ENCODE measurements at regions not wholly inside any gene's neighbourhood (a gene's known extent, or its start where the extent isn't known, plus 50 kb on each side); places are given as distances from the start of the nearest gene placed in this dataset.
A peak's percentile ranks its signal among the peaks of the same experiment; 100 is the strongest.

DNA sequence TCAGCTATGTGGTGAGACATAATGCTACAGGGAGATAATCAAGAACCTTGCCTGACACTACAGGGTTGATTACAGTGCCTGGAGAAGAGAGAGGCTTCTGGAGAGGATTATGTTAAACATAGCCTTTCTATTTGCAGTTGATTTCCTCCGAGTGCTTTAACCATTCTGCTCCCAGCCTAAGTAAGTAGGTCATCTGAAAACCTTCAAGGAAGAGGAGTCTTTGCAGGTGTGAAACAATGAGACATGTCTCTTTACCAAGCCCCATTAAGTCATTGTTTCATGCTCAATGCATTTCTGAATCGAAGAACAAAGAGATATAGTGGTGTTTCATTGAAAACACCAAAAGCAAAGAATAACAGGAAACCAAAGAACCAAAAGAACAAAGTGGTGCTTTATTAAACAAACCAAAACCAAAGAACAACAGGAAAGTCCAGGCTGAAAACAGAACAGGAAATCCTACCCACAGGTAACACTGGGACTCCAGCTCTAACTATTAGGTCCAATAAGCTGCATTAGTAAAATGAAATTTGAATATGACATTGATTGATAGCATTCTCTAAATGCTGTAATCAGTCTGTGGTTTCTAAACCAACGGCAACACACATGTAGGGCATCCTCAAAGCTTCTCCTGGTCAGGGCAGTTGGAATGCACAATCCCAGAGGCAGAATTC lies 113.3 kb upstream of the SPATA31D4 start (continued):
- TF ChIP-seq ATF7 (IDR thresholded peaks at IDR 0.05; ENCODE audit: low read depth) (peak; percentile 81), USF2 (IDR thresholded peaks at IDR 0.05; ENCODE audit: borderline replicate concordance, low read depth, low read length) (no peak), PAX5 (IDR thresholded peaks at IDR 0.05; ENCODE audit: borderline replicate concordance, low read depth, low read length) (no peak), IKZF2 (IDR thresholded peaks at IDR 0.05) (peak in 1 of 2 experiments; percentile 25; a peak in 1 of 4 replicates), SPI1 (IDR thresholded peaks at IDR 0.05; ENCODE audit: borderline replicate concordance, insufficient read depth, low read depth, low read length) (no peak), EP300 (IDR thresholded peaks at IDR 0.05; ENCODE audit: borderline replicate concordance in 1 of 2, control insufficient read depth in 1 of 2, low read depth in 2 of 2, low read length in 2 of 2) (peak in 1 of 2 experiments; percentile 47; a peak in 1 of 4 replicates), RUNX3 (IDR thresholded peaks at IDR 0.05; ENCODE audit: low read length) (peak; percentile 77)

DNA sequence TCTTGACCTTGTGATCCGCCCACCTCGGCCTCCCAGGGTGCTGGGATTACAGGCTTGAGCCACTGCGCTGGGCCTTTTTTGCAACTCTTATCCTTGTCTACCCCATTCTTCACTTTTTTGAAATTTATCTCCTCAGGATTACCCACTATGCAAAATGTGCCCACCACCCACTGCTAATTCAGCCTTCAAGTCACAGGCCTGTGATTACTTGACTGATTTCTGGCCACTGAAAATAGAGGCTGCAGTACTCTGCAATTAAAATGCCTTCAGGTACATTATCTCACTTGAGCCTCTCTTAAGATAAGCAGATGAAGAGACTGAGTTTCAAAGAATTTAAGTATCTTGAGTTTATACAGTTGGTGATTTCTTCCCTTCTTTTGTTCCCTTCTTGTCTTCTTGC lies 112.4 kb upstream of the SPATA31D4 start:
- TF ChIP-seq TBL1XR1 (IDR thresholded peaks at IDR 0.05; ENCODE audit: low read depth, low read length) = no peak
- no peak for TF ChIP-seq USF1 (IDR thresholded peaks at IDR 0.05; ENCODE audit: borderline replicate concordance, extremely low read length, insufficient read depth, low read depth, low read length)
- TF ChIP-seq RELB (IDR thresholded peaks at IDR 0.05; ENCODE audit: low read depth) = no peak
- no peak for TF ChIP-seq IKZF2 (IDR thresholded peaks at IDR 0.05)
- TF ChIP-seq CBX3 (IDR thresholded peaks at IDR 0.05; ENCODE audit: borderline replicate concordance, low read depth) = no peak
- TF ChIP-seq SPI1 (IDR thresholded peaks at IDR 0.05; ENCODE audit: borderline replicate concordance, insufficient read depth, low read depth, low read length) = no peak
- TF ChIP-seq, protein P1, sequence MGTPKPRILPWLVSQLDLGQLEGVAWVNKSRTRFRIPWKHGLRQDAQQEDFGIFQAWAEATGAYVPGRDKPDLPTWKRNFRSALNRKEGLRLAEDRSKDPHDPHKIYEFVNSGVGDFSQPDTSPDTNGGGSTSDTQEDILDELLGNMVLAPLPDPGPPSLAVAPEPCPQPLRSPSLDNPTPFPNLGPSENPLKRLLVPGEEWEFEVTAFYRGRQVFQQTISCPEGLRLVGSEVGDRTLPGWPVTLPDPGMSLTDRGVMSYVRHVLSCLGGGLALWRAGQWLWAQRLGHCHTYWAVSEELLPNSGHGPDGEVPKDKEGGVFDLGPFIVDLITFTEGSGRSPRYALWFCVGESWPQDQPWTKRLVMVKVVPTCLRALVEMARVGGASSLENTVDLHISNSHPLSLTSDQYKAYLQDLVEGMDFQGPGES (IDR thresholded peaks at IDR 0.05) = no peak
- no peak for TF ChIP-seq ZNF24 (IDR thresholded peaks at IDR 0.05)
- no peaks in the 10 kb centered on the region for H3K36me3 ChIP-seq (ENCODE audit: control insufficient read depth in 2 of 2, insufficient read depth in 2 of 2, low read length in 1 of 2)
- ChIA-PET SMC1A (ENCODE audit: uncharacterized antibody, unreplicated experiment) (no interaction called here), CTCF (interaction anchor here (0.6 kb wide), 1 partner anchor 358 kb away, joined by 3 read pairs; no protein-coding TSS in a partner anchor), POLR2A (no interaction called here), RAD21 (ENCODE audit: unreplicated experiment) (no interaction called here)
- H4K20me1 ChIP-seq (ENCODE audit: control insufficient read depth, insufficient read depth) = no peaks in the 10 kb centered on the region
- FAIRE-seq (no peak), ATAC-seq (no peak), DNase-seq (ENCODE audit: low read depth, low spot score) (no peak)
- no peak overlapping the region for H3K9ac ChIP-seq (ENCODE audit: control insufficient read depth, insufficient read depth, low read length)
- BruUV-seq (replicated peaks) = no TSS peak
- in situ Hi-C loops (cut with MboI) = no loop called here
- no peak overlapping the region for H3K27ac ChIP-seq (ENCODE audit: control insufficient read depth, insufficient read depth)
- no peaks in the 10 kb centered on the region for H3K27me3 ChIP-seq (replicated peaks in 1 of 2; ENCODE audit: control insufficient read depth in 2 of 2, insufficient read depth in 2 of 2, low read length in 1 of 2)
- intact Hi-C loops (cut with micrococcal nuclease; ENCODE audit: unreplicated experiment) = no loop called here
- WGBS (ENCODE audit: insufficient coverage, insufficient replicate concordance, low lambda C conversion rate, missing lambda C conversion rate) = 89% methylated on average over 3 of the region's 3 CpGs
- no peak overlapping the region for H2AFZ ChIP-seq (ENCODE audit: control insufficient read depth, low read depth, low read length)
- H3K4me3 ChIP-seq = no peak overlapping the region
- H3K4me2 ChIP-seq (ENCODE audit: control insufficient read depth, insufficient read depth) = no peak overlapping the region
- no peaks in the 10 kb centered on the region for H3K79me2 ChIP-seq (ENCODE audit: control insufficient read depth, insufficient read depth, low read length)
- no peaks in the 10 kb centered on the region for H3K4me1 ChIP-seq (ENCODE audit: control insufficient read depth, insufficient read depth, low read length)
- H3K9me3 ChIP-seq (replicated peaks; ENCODE audit: control insufficient read depth, insufficient read depth, low read length) = no peaks in the 10 kb centered on the region; the same call in 2 of the 3 replicates
